Uterus (tissue), 3 donors: ENCODE measurements at regions not wholly inside any gene's neighbourhood (a gene's known extent, or its start where the extent isn't known, plus 50 kb on each side); places are given as distances from the start of the nearest gene placed in this dataset.
"Not testable (repeated sequence)": the region's sequence is repeated elsewhere in the genome, so short reads cannot be mapped to it uniquely, and the experiment has no call there.

Experiments used
- DNase-seq, 2 donors: peaks; one replicate each; pipeline ENCODE4 v3.0.0-alpha.2; 2019 to 2020
- H3K27ac ChIP-seq, 2 donors: fragments of 200-600 bp; sonication (generic); 1 replicate in 1 of 2; 2 replicates in 1 of 2; pipeline ENCODE4 v1.5.1; 2016 to 2018
- H3K27me3 ChIP-seq, 2 donors: fragments of 200-600 bp; sonication (generic); one replicate each; pipeline ENCODE4 v1.5.1; 2018 to 2019; ENCODE audit warnings: control low read depth in 1 of 2
- H3K36me3 ChIP-seq, 2 donors: fragments of 200-600 bp; sonication (generic); one replicate each; pipeline ENCODE4 v1.5.1; 2019; ENCODE audit warnings: control low read depth in 1 of 2
- H3K4me1 ChIP-seq, 2 donors: fragments of 200-600 bp; sonication (generic); one replicate each; pipeline ENCODE4 v1.5.1; 2018 to 2019; ENCODE audit warnings: control low read depth in 1 of 2
- H3K4me3 ChIP-seq, 2 donors: fragments of 200-600 bp; sonication (generic); 1 replicate in 1 of 2; 2 replicates in 1 of 2; pipeline ENCODE4 v1.5.1; 2018 to 2019; ENCODE audit warnings: mild to moderate bottlenecking in 1 of 2
- H3K9me3 ChIP-seq, 2 donors: fragments of 200-600 bp; sonication (generic); one replicate each; pipeline ENCODE4 v1.5.1; 2019; ENCODE audit warnings: control low read depth in 1 of 2
- POLR2A ChIP-seq, 2 donors: fragments of 450-650 bp; IDR thresholded peaks; one replicate each; pipeline ENCODE4 v1.6.1; 2016; ENCODE audit warnings: antibody characterized with exemption in 2 of 2, mild to moderate bottlenecking in 1 of 2, moderate library complexity in 1 of 2
- intact Hi-C: fragments of 100-400 bp; cut with DNase I; formaldehyde crosslinking; loops from one replicate; pipeline ENCODE4 v1.15.1; 2023; ENCODE audit warnings: low total_unique reads
- TF ChIP-seq, protein P1 (sequence below), 4 experiments: fragments of 200-600 bp in 2 of 4; fragments of 450-650 bp in 2 of 4; sonication (generic) in 2 of 4; IDR thresholded peaks; one replicate each; pipeline ENCODE4 v1.5.1; 2016 to 2019; ENCODE audit warnings: antibody characterized with exemption in 4 of 4, mild to moderate bottlenecking in 2 of 4, moderate library complexity in 1 of 4
- donor health status: DM: yes; HTN: yes; CAD: no.

DNA sequence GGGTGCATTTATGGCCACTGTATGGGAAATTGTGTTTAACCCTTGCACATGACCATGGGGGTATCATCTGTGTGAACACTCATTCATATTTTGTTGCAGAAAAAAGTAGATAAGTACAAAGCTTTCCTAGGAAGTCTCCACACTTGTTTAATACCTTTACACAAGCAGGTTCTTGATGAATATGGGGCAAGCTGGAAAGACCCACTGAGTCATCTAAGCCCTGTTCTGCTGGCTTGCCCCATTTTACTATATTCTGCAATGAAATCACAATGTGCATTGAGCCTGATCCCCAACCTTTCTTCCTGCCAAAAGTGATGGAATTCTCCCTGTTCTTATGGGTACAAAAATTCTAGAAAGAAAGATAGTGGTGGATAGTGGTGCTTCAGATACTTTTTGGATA lies 99.8 kb downstream of the CCDC71L start:
- H3K27me3 ChIP-seq, result no peaks in the 10 kb centered on the region
- intact Hi-C loops, result no loop called here
- H3K27ac ChIP-seq, result no peak overlapping the region
- no peaks in the 10 kb centered on the region for H3K36me3 ChIP-seq
- TF ChIP-seq, protein P1, sequence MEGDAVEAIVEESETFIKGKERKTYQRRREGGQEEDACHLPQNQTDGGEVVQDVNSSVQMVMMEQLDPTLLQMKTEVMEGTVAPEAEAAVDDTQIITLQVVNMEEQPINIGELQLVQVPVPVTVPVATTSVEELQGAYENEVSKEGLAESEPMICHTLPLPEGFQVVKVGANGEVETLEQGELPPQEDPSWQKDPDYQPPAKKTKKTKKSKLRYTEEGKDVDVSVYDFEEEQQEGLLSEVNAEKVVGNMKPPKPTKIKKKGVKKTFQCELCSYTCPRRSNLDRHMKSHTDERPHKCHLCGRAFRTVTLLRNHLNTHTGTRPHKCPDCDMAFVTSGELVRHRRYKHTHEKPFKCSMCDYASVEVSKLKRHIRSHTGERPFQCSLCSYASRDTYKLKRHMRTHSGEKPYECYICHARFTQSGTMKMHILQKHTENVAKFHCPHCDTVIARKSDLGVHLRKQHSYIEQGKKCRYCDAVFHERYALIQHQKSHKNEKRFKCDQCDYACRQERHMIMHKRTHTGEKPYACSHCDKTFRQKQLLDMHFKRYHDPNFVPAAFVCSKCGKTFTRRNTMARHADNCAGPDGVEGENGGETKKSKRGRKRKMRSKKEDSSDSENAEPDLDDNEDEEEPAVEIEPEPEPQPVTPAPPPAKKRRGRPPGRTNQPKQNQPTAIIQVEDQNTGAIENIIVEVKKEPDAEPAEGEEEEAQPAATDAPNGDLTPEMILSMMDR (IDR thresholded peaks at IDR 0.05), result no peak
- no peak for TF ChIP-seq POLR2A (IDR thresholded peaks at IDR 0.05)
- H3K4me3 ChIP-seq, result no peak overlapping the region
- DNase-seq, result no peak
- no peaks in the 10 kb centered on the region for H3K4me1 ChIP-seq
- H3K9me3 ChIP-seq, result no peaks in the 10 kb centered on the region

DNA sequence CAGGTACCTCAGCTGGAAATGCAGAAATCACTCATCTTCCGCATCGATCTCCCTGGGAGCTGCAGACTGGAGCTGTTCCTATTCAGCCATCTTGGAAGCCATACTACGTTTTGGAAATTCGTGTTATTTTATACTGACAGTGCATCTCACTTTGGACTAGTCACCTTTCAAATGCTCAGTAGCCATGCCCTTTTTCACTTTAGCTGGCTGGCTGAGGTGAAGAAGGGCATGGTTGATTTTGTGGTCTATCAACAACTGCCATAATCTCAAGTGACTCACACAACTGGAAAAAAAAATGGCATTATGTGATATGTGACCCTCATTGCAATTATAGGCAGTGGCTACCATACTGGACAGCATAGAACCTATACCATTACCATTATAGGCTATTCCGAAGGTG lies 100.5 kb downstream of the CCDC71L start:
- H3K4me3 ChIP-seq, result no peak overlapping the region
- H3K27me3 ChIP-seq, result no peaks in the 10 kb centered on the region
- no peaks in the 10 kb centered on the region for H3K36me3 ChIP-seq
- H3K4me1 ChIP-seq, result no peaks in the 10 kb centered on the region
- no peak overlapping the region for H3K27ac ChIP-seq
- intact Hi-C loops, result no loop called here
- TF ChIP-seq, protein P1 (IDR thresholded peaks at IDR 0.05), result no peak
- no peak for TF ChIP-seq POLR2A (IDR thresholded peaks at IDR 0.05)
- DNase-seq, result no peak
- no peaks in the 10 kb centered on the region for H3K9me3 ChIP-seq

DNA sequence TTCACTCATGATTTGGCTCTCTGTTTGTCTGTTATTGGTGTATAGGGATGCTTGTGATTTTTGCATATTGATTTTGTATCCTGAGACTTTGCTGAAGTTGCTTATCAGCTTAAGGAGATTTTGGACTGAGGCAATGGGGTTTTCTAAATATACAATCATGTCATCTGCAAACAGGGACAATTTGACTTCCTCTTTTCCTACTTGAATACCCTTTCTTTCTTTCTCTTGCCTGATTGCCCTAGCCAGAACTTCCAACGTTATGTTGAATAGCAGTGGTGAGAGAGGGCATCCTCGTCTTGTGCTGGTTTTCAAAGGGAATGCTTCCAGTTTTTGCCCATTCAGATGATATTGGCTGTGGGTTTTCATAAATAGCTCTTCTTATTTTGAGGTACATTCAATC lies 104.7 kb downstream of the CCDC71L start:
- H3K27ac ChIP-seq, intact Hi-C loops, H3K4me1 ChIP-seq, DNase-seq, H3K4me3 ChIP-seq, H3K27me3 ChIP-seq, H3K9me3 ChIP-seq, H3K36me3 ChIP-seq: not testable (repeated sequence)

DNA sequence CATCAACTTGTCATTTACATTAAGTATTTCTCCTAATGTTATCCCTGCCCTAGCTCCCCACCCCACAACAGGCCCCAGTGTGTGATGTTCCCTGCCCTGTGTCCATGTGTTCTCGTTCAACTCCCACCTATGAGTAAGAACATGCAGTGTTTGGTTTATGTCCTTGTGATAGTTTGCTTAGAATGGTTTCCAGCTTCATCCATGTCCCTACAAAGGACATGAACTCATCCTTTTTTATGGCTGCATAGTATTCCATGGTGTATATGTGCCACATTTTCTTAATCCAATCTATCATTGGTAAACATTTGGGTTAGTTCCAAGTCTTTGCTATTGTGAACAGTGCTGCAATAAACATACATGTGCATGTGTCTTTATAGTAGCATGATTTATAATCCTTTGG lies 106.3 kb downstream of the CCDC71L start:
- intact Hi-C loops, H3K36me3 ChIP-seq, H3K4me3 ChIP-seq, DNase-seq, H3K9me3 ChIP-seq, H3K27ac ChIP-seq, H3K27me3 ChIP-seq, H3K4me1 ChIP-seq: not testable (repeated sequence)

DNA sequence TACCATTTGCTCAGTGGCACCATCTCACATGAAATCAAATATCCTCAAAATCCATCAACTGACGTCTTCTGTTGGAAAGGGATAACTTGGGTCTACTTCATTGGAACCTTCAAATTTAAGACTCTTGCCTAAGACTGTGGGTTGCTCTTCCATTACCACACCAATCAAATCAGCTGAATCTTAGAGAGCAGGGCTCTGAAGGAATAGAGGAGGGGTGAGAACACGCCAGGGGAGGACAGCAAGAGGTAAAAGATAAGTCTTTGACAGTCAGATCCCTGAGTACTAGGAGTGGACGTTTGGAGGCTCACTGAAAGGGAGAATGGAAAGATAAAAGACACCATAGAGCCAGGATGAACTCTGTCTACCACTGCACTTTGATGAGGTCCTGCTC lies 107.5 kb downstream of the CCDC71L start:
- Histone ChIP-seq H3K27ac (no peak overlapping the region), H3K27me3 (no peaks in the 10 kb centered on the region), H3K4me3 (no peak overlapping the region), H3K9me3 (no peaks in the 10 kb centered on the region), H3K4me1 (no peaks in the 10 kb centered on the region), H3K36me3 (no peaks in the 10 kb centered on the region)
- no peak for DNase-seq
- TF ChIP-seq, protein P1 (IDR thresholded peaks at IDR 0.05), result no peak
- TF ChIP-seq POLR2A (IDR thresholded peaks at IDR 0.05), result no peak
- intact Hi-C loops, result no loop called here

DNA sequence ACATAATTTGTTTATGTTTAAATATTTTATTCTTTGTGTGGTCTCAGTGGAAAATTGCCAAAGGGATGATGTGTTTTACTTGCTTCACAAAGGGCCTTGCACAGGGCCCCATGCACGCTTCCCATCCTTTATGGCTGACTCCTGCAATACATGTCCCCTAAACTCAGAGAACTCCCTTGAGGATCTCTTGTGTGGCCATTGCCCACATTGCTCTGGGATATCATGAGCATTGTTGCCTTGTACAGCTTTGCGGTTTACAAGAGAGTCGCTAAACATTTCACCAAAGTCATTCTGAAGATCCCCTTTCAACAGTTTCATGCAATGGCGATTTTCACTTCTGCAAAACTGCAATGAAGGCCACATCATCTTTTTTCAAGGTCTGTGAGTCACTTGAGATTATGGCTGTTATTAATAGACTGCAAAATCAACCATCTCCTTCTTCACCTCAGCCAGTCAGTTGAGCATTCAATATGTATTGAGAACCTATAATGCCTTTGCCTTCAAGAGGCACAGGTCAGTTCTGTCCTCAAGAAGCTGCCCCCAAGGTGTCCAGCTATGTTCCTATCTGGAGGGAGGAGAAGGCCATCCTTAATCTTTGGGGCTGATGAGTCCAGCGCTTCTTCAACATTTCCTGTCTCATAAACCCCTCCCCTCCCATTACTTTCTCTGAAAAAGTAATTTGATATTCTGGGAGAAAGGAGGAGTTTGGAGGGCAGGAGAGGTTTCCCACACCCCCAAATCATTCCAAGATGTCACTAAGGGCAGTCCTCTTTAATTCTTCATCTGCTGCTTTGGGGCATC lies 108.1 kb downstream of the CCDC71L start:
- H3K27me3 ChIP-seq, result no peaks in the 10 kb centered on the region
- H3K36me3 ChIP-seq, result no peaks in the 10 kb centered on the region
- no peak overlapping the region for H3K4me3 ChIP-seq
- no peaks in the 10 kb centered on the region for H3K9me3 ChIP-seq
- no peaks in the 10 kb centered on the region for H3K4me1 ChIP-seq
- intact Hi-C loops, result no loop called here
- DNase-seq, result no peak
- no peak overlapping the region for H3K27ac ChIP-seq
- TF ChIP-seq, protein P1 (IDR thresholded peaks at IDR 0.05), result no peak
